GM20000 (cell line): ENCODE measurements at regions not wholly inside any gene's neighbourhood (a gene's known extent, or its start where the extent isn't known, plus 50 kb on each side); places are given as distances from the start of the nearest gene placed in this dataset.

ENCODE experiments used
- DNase-seq: peaks from one replicate; pipeline ENCODE4 v3.0.0; 2012; ENCODE audit warnings: low spot score
- TF ChIP-seq, protein P1 (sequence below): IDR thresholded peaks from 2 replicates; pipeline ENCODE4 v1.5.1; 2012; ENCODE audit warnings: mild to moderate bottlenecking, control low read depth; ENCODE audit errors: extremely low read depth, missing control alignments

DNA sequence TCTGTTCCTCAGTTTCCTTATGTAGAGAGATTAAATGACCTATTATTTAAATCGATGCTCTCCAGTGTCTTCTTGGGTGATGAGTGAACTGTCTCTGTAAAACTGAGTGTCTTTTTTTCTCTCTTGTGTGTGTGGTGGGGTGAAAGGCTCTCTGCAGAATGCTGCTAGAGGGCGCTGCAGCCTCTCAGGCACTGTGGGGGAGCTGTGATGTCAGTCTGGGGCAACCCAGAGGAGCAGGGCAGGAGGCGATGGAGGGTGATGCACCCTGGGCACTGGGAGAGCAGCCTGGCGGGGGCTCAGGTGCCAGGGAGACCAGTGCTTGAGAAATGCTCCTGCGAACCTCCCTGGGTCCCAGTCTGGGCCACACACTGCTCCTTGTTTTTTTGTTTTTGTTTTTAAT, 110.1 kb upstream of the POM121L12 start:
- TF ChIP-seq, protein P1, sequence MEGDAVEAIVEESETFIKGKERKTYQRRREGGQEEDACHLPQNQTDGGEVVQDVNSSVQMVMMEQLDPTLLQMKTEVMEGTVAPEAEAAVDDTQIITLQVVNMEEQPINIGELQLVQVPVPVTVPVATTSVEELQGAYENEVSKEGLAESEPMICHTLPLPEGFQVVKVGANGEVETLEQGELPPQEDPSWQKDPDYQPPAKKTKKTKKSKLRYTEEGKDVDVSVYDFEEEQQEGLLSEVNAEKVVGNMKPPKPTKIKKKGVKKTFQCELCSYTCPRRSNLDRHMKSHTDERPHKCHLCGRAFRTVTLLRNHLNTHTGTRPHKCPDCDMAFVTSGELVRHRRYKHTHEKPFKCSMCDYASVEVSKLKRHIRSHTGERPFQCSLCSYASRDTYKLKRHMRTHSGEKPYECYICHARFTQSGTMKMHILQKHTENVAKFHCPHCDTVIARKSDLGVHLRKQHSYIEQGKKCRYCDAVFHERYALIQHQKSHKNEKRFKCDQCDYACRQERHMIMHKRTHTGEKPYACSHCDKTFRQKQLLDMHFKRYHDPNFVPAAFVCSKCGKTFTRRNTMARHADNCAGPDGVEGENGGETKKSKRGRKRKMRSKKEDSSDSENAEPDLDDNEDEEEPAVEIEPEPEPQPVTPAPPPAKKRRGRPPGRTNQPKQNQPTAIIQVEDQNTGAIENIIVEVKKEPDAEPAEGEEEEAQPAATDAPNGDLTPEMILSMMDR = no peak
- no peak for DNase-seq

DNA sequence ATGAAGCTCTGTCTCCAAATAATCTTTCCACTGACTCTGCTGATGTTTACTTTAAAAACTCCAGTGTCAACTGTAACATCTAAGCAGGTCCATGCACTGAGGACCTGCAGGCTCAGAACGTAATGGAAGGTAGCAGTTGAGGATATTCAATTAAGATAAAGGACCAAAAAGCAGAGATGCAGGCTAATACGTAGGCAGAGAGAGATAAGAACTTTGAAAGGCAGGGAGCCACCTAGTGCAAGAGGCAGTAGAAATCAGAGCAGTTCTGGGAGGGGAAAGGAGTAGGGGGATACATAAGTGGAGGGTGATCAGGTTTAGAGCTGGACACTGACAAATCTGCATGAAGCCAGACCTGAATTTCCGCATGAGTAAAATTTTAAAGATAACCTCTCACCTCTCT, 114.5 kb upstream of the POM121L12 start:
- TF ChIP-seq, protein P1 = no peak
- no peak for DNase-seq

DNA sequence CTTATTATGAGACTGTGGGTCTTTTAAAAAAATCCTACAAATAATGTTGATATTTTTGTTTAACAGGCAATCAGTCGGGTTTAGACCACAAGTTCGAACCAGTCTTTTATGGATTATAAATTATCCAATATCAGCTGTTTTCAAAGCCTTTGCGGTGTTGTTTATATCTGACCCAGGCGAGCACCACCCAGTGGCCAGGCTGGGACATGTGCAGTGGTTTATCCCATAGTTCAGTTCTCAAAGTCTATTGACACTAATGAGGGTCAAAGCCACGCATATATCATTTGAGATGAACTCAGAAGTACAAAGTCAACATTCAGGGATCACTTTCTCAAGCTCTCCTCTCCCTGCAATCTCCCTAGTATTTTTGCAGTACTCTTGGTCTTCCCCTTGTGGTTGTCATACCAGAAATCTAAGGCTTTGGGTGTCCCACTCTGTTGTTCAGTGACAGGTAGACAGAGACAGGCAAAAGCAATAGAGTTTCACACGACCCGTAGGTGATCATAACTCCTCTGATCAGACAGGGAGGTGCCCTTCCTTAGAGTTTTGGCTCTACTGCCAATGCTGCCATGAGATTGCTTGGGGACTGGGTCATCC, 117.4 kb upstream of the POM121L12 start:
- TF ChIP-seq, protein P1 = no peak
- DNase-seq = no peak

DNA sequence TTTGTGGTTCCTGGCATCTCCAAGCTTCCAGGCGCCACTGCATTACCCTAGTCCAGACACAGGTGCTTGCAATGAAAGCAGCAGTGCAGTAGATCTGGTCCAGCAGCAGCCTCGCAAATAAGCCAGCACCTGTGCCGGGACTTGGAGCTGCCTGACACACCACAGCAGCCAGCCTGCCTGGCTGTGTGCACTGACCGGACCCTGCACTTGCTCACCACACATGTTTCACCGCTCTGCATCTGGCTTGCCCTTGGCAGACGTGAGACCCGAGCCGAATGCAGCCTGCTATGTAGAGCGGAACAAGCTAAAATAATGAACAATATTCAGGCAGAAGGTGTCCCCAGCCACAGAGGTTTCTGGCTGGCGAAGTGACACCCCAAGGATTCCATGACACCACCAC, 123.6 kb upstream of the POM121L12 start:
- DNase-seq = no peak
- TF ChIP-seq, protein P1 = no peak

DNA sequence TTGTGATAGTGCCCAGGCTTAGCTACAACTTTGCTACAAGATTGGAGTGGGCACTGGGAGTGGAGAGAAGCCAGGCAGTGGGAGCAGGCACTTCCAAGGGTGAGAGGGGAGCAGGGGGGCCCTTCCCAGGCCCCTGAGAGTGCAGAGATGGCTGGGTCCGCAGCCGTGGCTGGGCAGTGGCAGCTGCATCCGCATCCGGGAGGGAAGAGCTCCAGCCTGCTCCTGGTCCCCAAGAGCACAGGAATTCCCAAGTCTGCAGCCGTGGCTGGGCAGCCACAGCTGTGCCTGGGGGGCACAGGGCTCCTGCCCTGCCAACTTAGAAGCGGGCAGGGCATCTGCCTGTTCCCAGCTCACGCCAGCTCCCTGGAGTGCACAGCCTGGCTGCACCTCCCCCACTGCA, 124.1 kb upstream of the POM121L12 start:
- TF ChIP-seq, protein P1 = no peak
- DNase-seq = no peak

DNA sequence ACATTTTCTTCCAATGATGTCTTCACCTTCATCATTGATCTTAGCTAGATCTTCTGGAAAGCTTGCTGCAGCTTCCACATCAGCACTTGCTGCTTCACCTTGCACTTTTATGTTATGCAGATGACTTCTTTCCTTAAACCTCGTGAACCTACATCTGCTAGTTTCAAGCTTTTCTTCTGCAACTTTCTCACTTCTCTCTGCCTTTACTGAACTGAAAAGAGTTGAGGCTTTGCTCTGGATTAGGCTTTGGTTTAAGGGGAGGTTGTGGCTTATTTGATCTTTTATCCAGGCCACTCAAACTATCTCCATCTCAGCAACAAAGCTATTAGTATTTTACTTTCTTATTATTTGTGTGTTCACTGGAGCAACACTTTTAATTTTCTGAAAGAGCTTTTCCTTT, 125.5 kb upstream of the POM121L12 start:
- TF ChIP-seq, protein P1 = no peak

DNA sequence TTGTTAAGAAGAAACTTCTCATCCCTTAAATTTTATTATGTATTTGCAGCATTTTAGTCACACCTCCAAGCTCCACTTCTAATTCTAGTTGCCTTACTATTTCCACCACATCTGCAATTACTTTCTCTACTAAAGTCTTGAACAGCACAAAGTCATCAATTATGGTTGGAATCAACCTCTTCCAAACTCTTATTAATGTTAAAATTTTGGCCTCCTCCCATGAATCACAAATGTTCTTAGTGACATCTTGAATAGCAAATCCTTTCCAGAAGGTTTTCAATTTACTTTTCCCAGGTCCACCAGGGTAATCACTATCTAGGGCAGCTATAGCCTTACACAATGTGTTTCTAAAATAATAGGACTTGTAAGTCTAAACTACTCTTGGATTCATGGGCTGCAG, 126.3 kb upstream of the POM121L12 start:
- no peak for DNase-seq
- TF ChIP-seq, protein P1 = no peak

More for the DNA sequence above, 125.5 kb upstream of the POM121L12 start:
- no peak for DNase-seq

DNA sequence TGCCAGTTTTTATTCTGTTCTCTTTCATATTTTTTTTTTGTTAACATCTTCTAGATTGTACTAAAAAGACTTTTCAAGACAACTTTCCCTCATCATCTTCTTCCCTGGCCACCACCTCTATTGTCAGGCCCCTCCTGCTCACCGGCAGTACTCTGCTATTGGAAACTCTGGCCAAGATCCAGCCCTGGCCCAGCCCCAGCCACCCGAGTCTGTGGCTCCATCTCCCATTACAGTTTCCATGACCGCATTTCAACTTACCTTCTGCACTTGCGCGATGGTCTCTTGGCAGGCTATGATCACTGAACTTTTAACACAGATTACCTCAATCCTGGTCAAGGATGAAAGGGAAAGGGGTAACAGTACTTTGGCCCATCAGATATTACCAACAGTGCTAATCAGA, 137.7 kb upstream of the POM121L12 start:
- DNase-seq = no peak
- TF ChIP-seq, protein P1 = no peak
